ENCODE measurements at regions not wholly inside any gene's neighbourhood (a gene's known extent, or its start where the extent isn't known, plus 50 kb on each side); places are given as distances from the start of the nearest gene placed in this dataset.

GRCh38 chr7:35983626-35984025 is 169.4 kb upstream of the EEPD1 start:
- DNase-seq = no peak
- Histone ChIP-seq H3K4me2 (no peak overlapping the region), H3K36me3 (replicated peaks in 1 of 2; ENCODE audit: control insufficient read depth in 1 of 2, insufficient read depth in 2 of 2, low read length in 1 of 2) (no peaks in the 10 kb centered on the region), H3K79me2 (ENCODE audit: insufficient read depth) (no peaks in the 10 kb centered on the region), H3K9me3 (no peaks in the 10 kb centered on the region), H3K27ac (ENCODE audit: low read depth in 2 of 2, low read length in 1 of 2) (no peak overlapping the region), H4K20me1 (ENCODE audit: insufficient read depth) (no peaks in the 10 kb centered on the region), H3K4me1 (ENCODE audit: control insufficient read depth in 1 of 2, insufficient read depth in 2 of 2, low read depth in 1 of 2, low read length in 1 of 2) (no peaks in the 10 kb centered on the region; a peak in 1 of 4 replicates), H3K9ac (no peak overlapping the region), H3K27me3 (ENCODE audit: insufficient read depth) (no peaks in the 10 kb centered on the region), H3K4me3 (ENCODE audit: low read depth in 2 of 2, low read length in 1 of 2) (no peak overlapping the region), H3K9me2 (no peaks in the 10 kb centered on the region), H3F3A (replicated peaks; ENCODE audit: insufficient read depth) (no peaks in the 10 kb centered on the region), H2AFZ (ENCODE audit: low read depth) (no peak overlapping the region)
- WGBS (ENCODE audit: low lambda C conversion rate) = 84% methylated on average over 5 of the region's 5 CpGs
- ChIA-PET CTCF (interaction anchor here (0.5 to 4.5 kb wide), 16 partner anchors 8 to 342 kb away, joined by 3 to 369 read pairs (median 12); no protein-coding TSS in a partner anchor), POLR2A (no interaction called here)
- no peak for TF ChIP-seq ELF1 (IDR thresholded peaks at IDR 0.05)
- TF ChIP-seq MAX (IDR thresholded peaks at IDR 0.05; ENCODE audit: low read depth) = no peak
- TF ChIP-seq MXI1 (IDR thresholded peaks at IDR 0.05; ENCODE audit: low read depth, low read length) = no peak

GRCh38 chr7:35985126-35985754 is 167.8 kb upstream of the EEPD1 start:
- DNase-seq = peak; percentile 96
- H3K79me2 ChIP-seq (ENCODE audit: insufficient read depth) = no peaks in the 10 kb centered on the region
- TF ChIP-seq POLR2AphosphoS5 (IDR thresholded peaks at IDR 0.05; ENCODE audit: low read depth, low read length) (no peak), FOSL2 (IDR thresholded peaks at IDR 0.05; ENCODE audit: borderline replicate concordance, low read depth) (no peak), NFIC (IDR thresholded peaks at IDR 0.05; ENCODE audit: borderline replicate concordance) (no peak; the same call in 1 of the 2 replicates), IRF3 (IDR thresholded peaks at IDR 0.05; ENCODE audit: low read depth, low read length) (no peak), NRF1 (IDR thresholded peaks at IDR 0.05; ENCODE audit: low read depth, low read length) (peak; percentile 47; the same call in 1 of the 2 replicates), ZBTB33 (IDR thresholded peaks at IDR 0.05; ENCODE audit: borderline replicate concordance, low read depth) (no peak), GATA2 (CRISPR knock-in tag; IDR thresholded peaks at IDR 0.05) (0 out of 2 replicates have a peak, but pooled peaks have one; percentile 21), CTCF (IDR thresholded peaks at IDR 0.05) (peak; percentile 100), USF2 (IDR thresholded peaks at IDR 0.05; ENCODE audit: borderline replicate concordance, low read depth, low read length) (no peak), SMC3 (IDR thresholded peaks at IDR 0.05; ENCODE audit: low read depth, low read length) (peak; percentile 100), MEF2A (IDR thresholded peaks at IDR 0.05; ENCODE audit: borderline replicate concordance, low read depth) (no peak), YY1 (IDR thresholded peaks at IDR 0.05; ENCODE audit: low read depth) (no peak), RAD21 (IDR thresholded peaks at IDR 0.05; ENCODE audit: low read length) (peak; percentile 100), FOXM1 (IDR thresholded peaks at IDR 0.05; ENCODE audit: low read depth) (peak; percentile 35; the same call in 1 of the 2 replicates), RFX5 (IDR thresholded peaks at IDR 0.05; ENCODE audit: low read length) (no peak), RCOR1 (IDR thresholded peaks at IDR 0.05; ENCODE audit: low read length) (peak; percentile 69), MAX (IDR thresholded peaks at IDR 0.05; ENCODE audit: low read depth) (no peak), CHD2 (IDR thresholded peaks at IDR 0.05; ENCODE audit: low read length, partially characterized antibody) (peak; percentile 52), ELF1 (IDR thresholded peaks at IDR 0.05) (no peak), TCF12 (IDR thresholded peaks at IDR 0.05) (no peak; the same call in 1 of the 2 replicates)
- 20% methylated on average over 7 of the region's 7 CpGs for WGBS (ENCODE audit: low lambda C conversion rate)
- no peaks in the 10 kb centered on the region for H3K36me3 ChIP-seq (replicated peaks in 1 of 2; ENCODE audit: control insufficient read depth in 1 of 2, insufficient read depth in 2 of 2, low read length in 1 of 2)
- H3K4me2 ChIP-seq = no peak overlapping the region
- H3K9me2 ChIP-seq = no peaks in the 10 kb centered on the region
- H3K9ac ChIP-seq = no peak overlapping the region
- CTCF ChIA-PET = interaction anchor here (0.6 to 4.5 kb wide), 89 partner anchors 9 to 1223 kb away, joined by 3 to 369 read pairs (median 4); partner anchors contain the start of gene HERPUD2
- no peak overlapping the region for H3K27ac ChIP-seq (ENCODE audit: low read depth in 2 of 2, low read length in 1 of 2)
- POLR2A ChIA-PET = interaction anchor here (1.5 kb wide), 1 partner anchor 306 kb away, joined by 7 read pairs; no protein-coding TSS in a partner anchor
- no peaks in the 10 kb centered on the region for H4K20me1 ChIP-seq (ENCODE audit: insufficient read depth)
- no peaks in the 10 kb centered on the region for H3F3A ChIP-seq (replicated peaks; ENCODE audit: insufficient read depth)
- no peaks in the 10 kb centered on the region; a peak in 1 of 4 replicates for H3K4me1 ChIP-seq (ENCODE audit: control insufficient read depth in 1 of 2, insufficient read depth in 2 of 2, low read depth in 1 of 2, low read length in 1 of 2)
- H3K27me3 ChIP-seq (ENCODE audit: insufficient read depth) = no peaks in the 10 kb centered on the region
- no peaks in the 10 kb centered on the region for H3K9me3 ChIP-seq
- no peak overlapping the region; a peak in 1 of 4 replicates for H3K4me3 ChIP-seq (ENCODE audit: low read depth in 2 of 2, low read length in 1 of 2)
- H2AFZ ChIP-seq (ENCODE audit: low read depth) = no peak overlapping the region

Data from SK-N-SH (cell line).